K562 (cell line): ENCODE measurements at regions not wholly inside any gene's neighbourhood (a gene's known extent, or its start where the extent isn't known, plus 50 kb on each side); places are given as distances from the start of the nearest gene placed in this dataset.

Experiments
- ESRRA ChIP-seq: fragments of 450-650 bp; IDR thresholded peaks from 2 replicates; pipeline ENCODE4 v1.6.1; 2014; ENCODE audit warnings: low read depth, mild to moderate bottlenecking, moderate library complexity, borderline replicate concordance
- NFIC ChIP-seq: fragments of 450-650 bp; IDR thresholded peaks from 2 replicates; pipeline ENCODE4 v1.6.1; 2017; ENCODE audit warnings: mild to moderate bottlenecking, inconsistent platforms
- POLR2A ChIP-seq: fragments of 450-650 bp; conservative IDR thresholded peaks from 2 replicates; pipeline ENCODE4 v1.6.1; 2016
- SMARCE1 ChIP-seq: fragments of 450-650 bp; IDR thresholded peaks from 2 replicates; pipeline ENCODE4 v1.7.1; 2016; ENCODE audit warnings: mild to moderate bottlenecking
- ZNF224 ChIP-seq: sonication (generic); formaldehyde crosslinking; IDR thresholded peaks from 2 replicates; pipeline ENCODE4 v1.8.0; 2022; ENCODE audit warnings: mild to moderate bottlenecking, missing genetic modification reagents
- TF ChIP-seq, protein P1 (sequence below): sonication (generic); formaldehyde crosslinking; IDR thresholded peaks from 2 replicates; pipeline ENCODE4 v1.8.1; 2023; ENCODE audit warnings: mild to moderate bottlenecking, missing genetic modification reagents
- TF ChIP-seq, protein P2 (sequence below): sonication (generic); formaldehyde crosslinking; IDR thresholded peaks from 2 replicates; pipeline ENCODE4 v1.9.0; 2022; ENCODE audit warnings: mild to moderate bottlenecking, missing genetic modification reagents
- TF ChIP-seq, protein P3 (sequence below), 2 experiments: fragments of 450-650 bp in 1 of 2; sonication (generic) in 1 of 2; formaldehyde crosslinking in 1 of 2; IDR thresholded peaks in 1 of 2; conservative IDR thresholded peaks in 1 of 2; 2 replicates each; pipeline versions ENCODE4 v1.6.1 to v1.8.1; 2016 to 2023; ENCODE audit warnings: mild to moderate bottlenecking in 2 of 2, moderate library complexity in 2 of 2, inconsistent platforms in 1 of 2, missing genetic modification reagents in 1 of 2

DNA sequence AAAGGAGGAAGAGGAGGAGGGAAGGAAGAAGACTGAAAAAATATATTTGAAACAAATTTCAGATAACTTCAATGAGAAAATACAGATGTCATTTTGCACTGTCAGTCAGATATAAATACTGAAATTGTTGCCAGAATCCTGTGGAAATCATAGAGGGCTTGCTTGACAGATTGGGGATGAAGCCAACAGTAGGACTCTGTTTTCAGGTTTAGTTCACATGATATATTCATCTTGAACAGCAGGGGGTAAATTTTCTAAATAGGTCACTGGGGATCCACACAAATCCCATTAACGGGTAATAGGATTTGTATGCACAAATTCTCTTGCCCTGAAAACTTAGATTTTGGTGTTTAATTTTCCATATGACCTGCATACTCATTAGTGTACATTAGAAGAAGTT is 103.3 kb upstream of the PCDH18 start:
- TF ChIP-seq, protein P1, sequence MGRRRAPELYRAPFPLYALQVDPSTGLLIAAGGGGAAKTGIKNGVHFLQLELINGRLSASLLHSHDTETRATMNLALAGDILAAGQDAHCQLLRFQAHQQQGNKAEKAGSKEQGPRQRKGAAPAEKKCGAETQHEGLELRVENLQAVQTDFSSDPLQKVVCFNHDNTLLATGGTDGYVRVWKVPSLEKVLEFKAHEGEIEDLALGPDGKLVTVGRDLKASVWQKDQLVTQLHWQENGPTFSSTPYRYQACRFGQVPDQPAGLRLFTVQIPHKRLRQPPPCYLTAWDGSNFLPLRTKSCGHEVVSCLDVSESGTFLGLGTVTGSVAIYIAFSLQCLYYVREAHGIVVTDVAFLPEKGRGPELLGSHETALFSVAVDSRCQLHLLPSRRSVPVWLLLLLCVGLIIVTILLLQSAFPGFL (CRISPR knock-in tag): no peak
- TF ChIP-seq, protein P2, sequence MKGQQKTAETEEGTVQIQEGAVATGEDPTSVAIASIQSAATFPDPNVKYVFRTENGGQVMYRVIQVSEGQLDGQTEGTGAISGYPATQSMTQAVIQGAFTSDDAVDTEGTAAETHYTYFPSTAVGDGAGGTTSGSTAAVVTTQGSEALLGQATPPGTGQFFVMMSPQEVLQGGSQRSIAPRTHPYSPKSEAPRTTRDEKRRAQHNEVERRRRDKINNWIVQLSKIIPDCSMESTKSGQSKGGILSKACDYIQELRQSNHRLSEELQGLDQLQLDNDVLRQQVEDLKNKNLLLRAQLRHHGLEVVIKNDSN (CRISPR knock-in tag): no peak
- no peak for TF ChIP-seq POLR2A
- TF ChIP-seq ZNF224 (CRISPR knock-in tag): no peak
- TF ChIP-seq ESRRA: no peak
- no peak for TF ChIP-seq NFIC
- TF ChIP-seq, protein P3, sequence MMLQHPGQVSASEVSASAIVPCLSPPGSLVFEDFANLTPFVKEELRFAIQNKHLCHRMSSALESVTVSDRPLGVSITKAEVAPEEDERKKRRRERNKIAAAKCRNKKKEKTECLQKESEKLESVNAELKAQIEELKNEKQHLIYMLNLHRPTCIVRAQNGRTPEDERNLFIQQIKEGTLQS (IDR thresholded peaks at IDR 0.05): no peak
- TF ChIP-seq, protein P3 (CRISPR knock-in tag; conservative IDR thresholded peaks at IDR 0.05): no peak
- no peak for TF ChIP-seq SMARCE1
